Right atrium auricular region (tissue), 2 donors: ENCODE measurements at regions not wholly inside any gene's neighbourhood (a gene's known extent, or its start where the extent isn't known, plus 50 kb on each side); places are given as distances from the start of the nearest gene placed in this dataset.

Experiments used
- DNase-seq: peaks from one replicate; pipeline ENCODE4 v3.0.0-alpha.2; 2019; ENCODE audit warnings: low spot score
- H3K27ac ChIP-seq, 2 donors: fragments of 200-600 bp; sonication (generic); 1 replicate in 1 of 2; 2 replicates in 1 of 2; pipeline ENCODE4 v1.5.1; 2016 to 2019
- H3K27me3 ChIP-seq, 2 donors: fragments of 200-600 bp; sonication (generic); one replicate each; pipeline versions ENCODE4 v1.5.1 to v1.6.0; 2017 to 2019
- H3K36me3 ChIP-seq: fragments of 200-600 bp; sonication (generic); one replicate; pipeline ENCODE4 v1.5.1; 2016
- H3K4me1 ChIP-seq, 2 donors: fragments of 200-600 bp; sonication (generic); one replicate each; pipeline versions ENCODE4 v1.5.1 to v1.6.0; 2017 to 2019
- H3K4me3 ChIP-seq, 2 donors: fragments of 200-600 bp; sonication (generic); 1 replicate in 1 of 2; 2 replicates in 1 of 2; pipeline ENCODE4 v1.5.1; 2017 to 2019; ENCODE audit warnings: mild to moderate bottlenecking in 1 of 2, moderate library complexity in 1 of 2
- H3K9me3 ChIP-seq, 2 donors: fragments of 200-600 bp; sonication (generic); one replicate each; pipeline ENCODE4 v1.5.1; 2019
- CTCF ChIP-seq, 2 donors: fragments of 200-600 bp; sonication (generic); IDR thresholded peaks; one replicate each; pipeline ENCODE4 v1.5.1; 2019; ENCODE audit warnings: antibody characterized with exemption in 2 of 2

- no peak for DNase-seq
- H3K27me3 ChIP-seq = no peaks in the 10 kb centered on the region
- peaks cover 0 to 7% of the 10 kb centered on the region in 2 donors for H3K4me1 ChIP-seq
- no peaks in the 10 kb centered on the region for H3K36me3 ChIP-seq
- no peak overlapping the region for H3K27ac ChIP-seq
- H3K9me3 ChIP-seq = no peaks in the 10 kb centered on the region
- H3K4me3 ChIP-seq = no peak overlapping the region
- no peak for TF ChIP-seq CTCF (IDR thresholded peaks at IDR 0.05)
Measured at GRCh38 chr2:45180033-45180746, 170.9 kb upstream of the SIX2 start.

- no peaks in the 10 kb centered on the region for H3K9me3 ChIP-seq
- H3K36me3 ChIP-seq = no peaks in the 10 kb centered on the region
- no peaks in the 10 kb centered on the region for H3K27me3 ChIP-seq
- H3K4me3 ChIP-seq = no peak overlapping the region
- no peak overlapping the region for H3K27ac ChIP-seq
- peaks cover 0 to 7% of the 10 kb centered on the region in 2 donors for H3K4me1 ChIP-seq
- no peak for DNase-seq
- TF ChIP-seq CTCF (IDR thresholded peaks at IDR 0.05) = no peak
Measured at GRCh38 chr2:45178854-45179253, 169.6 kb upstream of the SIX2 start.

- Histone ChIP-seq H3K27ac (no peak overlapping the region), H3K9me3 (no peaks in the 10 kb centered on the region), H3K36me3 (no peaks in the 10 kb centered on the region), H3K4me3 (no peak overlapping the region), H3K27me3 (no peaks in the 10 kb centered on the region), H3K4me1 (peaks cover 0 to 7% of the 10 kb centered on the region in 2 donors)
- DNase-seq = no peak
- TF ChIP-seq CTCF (IDR thresholded peaks at IDR 0.05) = no peak
Measured at GRCh38 chr2:45178359-45178758, 169.1 kb upstream of the SIX2 start.

- Histone ChIP-seq H3K4me1 (peaks cover 0 to 5% of the 10 kb centered on the region in 2 donors), H3K27me3 (no peaks in the 10 kb centered on the region), H3K9me3 (no peaks in the 10 kb centered on the region), H3K27ac (no peak overlapping the region), H3K4me3 (no peak overlapping the region), H3K36me3 (no peaks in the 10 kb centered on the region)
- DNase-seq = no peak
- no peak for TF ChIP-seq CTCF (IDR thresholded peaks at IDR 0.05)
Measured at GRCh38 chr2:45177870-45178269, 168.6 kb upstream of the SIX2 start.

- H3K27me3 ChIP-seq = no peaks in the 10 kb centered on the region
Measured at GRCh38 chr2:45176390-45176789, 167.1 kb upstream of the SIX2 start.

More at GRCh38 chr2:45176390-45176789, 167.1 kb upstream of the SIX2 start:
- no peaks in the 10 kb centered on the region for H3K4me1 ChIP-seq
- H3K9me3 ChIP-seq = no peaks in the 10 kb centered on the region
- no peak for DNase-seq
- no peak for TF ChIP-seq CTCF (IDR thresholded peaks at IDR 0.05)
- H3K27ac ChIP-seq = no peak overlapping the region
- no peak overlapping the region for H3K4me3 ChIP-seq
- H3K36me3 ChIP-seq = no peaks in the 10 kb centered on the region
